GM12878 (cell line): ENCODE measurements at regions not wholly inside any gene's neighbourhood (a gene's known extent, or its start where the extent isn't known, plus 50 kb on each side); places are given as distances from the start of the nearest gene placed in this dataset.

ENCODE experiments used
- ATAC-seq: fragments of 200-7000 bp; cut with Tn5 transposase; 3 replicates; pipeline ENCODE4 v1.9.1; 2020; ENCODE audit warnings: mild to moderate bottlenecking, moderate library complexity
- BruUV-seq: library from RNA; stranded (reverse); fragments of 400-500 nt; replicated peaks from 2 replicates; lab custom pipeline; 2021; lab: Mats Ljungman, UMichigan
- CTCF ChIA-PET: fragments of 300-600 bp; sonication (Branson Sonifier 250); formaldehyde crosslinking; extraction: SDS; loops from one replicate; lab custom pipeline; 2021; ENCODE audit warnings: inconsistent platforms; lab: Yijun Ruan, JAX
- POLR2A ChIA-PET: fragments of 350-600 bp; formaldehyde crosslinking; extraction: SDS; loops from one replicate; lab custom pipeline; 2021; ENCODE audit warnings: inconsistent platforms; lab: Charles Lee
- RAD21 ChIA-PET: fragments of 300-600 bp; sonication (Branson Sonifier 250); formaldehyde crosslinking; loops from one replicate; lab custom pipeline; 2023; ENCODE audit warnings: antibody characterized with exemption; ENCODE audit not compliant: unreplicated experiment; lab: Charles Lee
- SMC1A ChIA-PET: fragments of 300-600 bp; sonication (Branson Sonifier 250); formaldehyde crosslinking; loops from one replicate; lab custom pipeline; 2023; ENCODE audit not compliant: unreplicated experiment, uncharacterized antibody; lab: Charles Lee
- DNase-seq: peaks from one replicate; pipeline ENCODE4 v3.0.0-alpha.2; 2011; ENCODE audit warnings: low read depth, low spot score
- FAIRE-seq: peaks from 3 replicates; lab custom pipeline; 2011; peaks lifted over from hg19 to GRCh38; lab: Jason Lieb, UNC
- H2AFZ ChIP-seq: 2 replicates; pipeline ENCODE4 v1.6.0; 2011; ENCODE audit warnings: low read depth, low read length, control low read depth; ENCODE audit not compliant: control insufficient read depth
- H3K27ac ChIP-seq: 2 replicates; pipeline ENCODE4 v1.5.1; 2011; ENCODE audit warnings: control low read depth; ENCODE audit not compliant: control insufficient read depth, insufficient read depth
- H3K27me3 ChIP-seq, 2 experiments: replicated peaks in 1 of 2; 2 replicates each; pipeline versions ENCODE4 v1.6.0 to v1.6.1; 2011; ENCODE audit warnings: low read length in 1 of 2; ENCODE audit not compliant: control insufficient read depth in 2 of 2, insufficient read depth in 2 of 2
- H3K36me3 ChIP-seq, 2 experiments: 2 replicates each; pipeline ENCODE4 v1.5.1; 2011; ENCODE audit warnings: low read length in 1 of 2; ENCODE audit not compliant: control insufficient read depth in 2 of 2, insufficient read depth in 2 of 2
- H3K4me1 ChIP-seq: 2 replicates; pipeline ENCODE4 v1.6.1; 2011; ENCODE audit warnings: mild to moderate bottlenecking, low read length, moderate library complexity, mixed read lengths; ENCODE audit not compliant: control insufficient read depth, insufficient read depth
- H3K4me2 ChIP-seq: 2 replicates; pipeline ENCODE4 v1.6.0; 2011; ENCODE audit warnings: control low read depth; ENCODE audit not compliant: control insufficient read depth, insufficient read depth
- H3K4me3 ChIP-seq: fragments of 200-600 bp; sonication (generic); 2 replicates; pipeline ENCODE4 v1.5.1; 2016
- H3K79me2 ChIP-seq: 2 replicates; pipeline ENCODE4 v1.6.0; 2011; ENCODE audit warnings: low read length; ENCODE audit not compliant: control insufficient read depth, insufficient read depth
- H3K9ac ChIP-seq: 2 replicates; pipeline ENCODE4 v1.8.0; 2011; ENCODE audit warnings: low read length, control low read depth, mixed read lengths; ENCODE audit not compliant: control insufficient read depth, insufficient read depth
- H3K9me3 ChIP-seq: replicated peaks from 3 replicates; pipeline ENCODE4 v1.5.1; 2011; ENCODE audit warnings: mild to moderate bottlenecking, low read length; ENCODE audit not compliant: control insufficient read depth, insufficient read depth
- H4K20me1 ChIP-seq: 2 replicates; pipeline ENCODE4 v1.6.0; 2011; ENCODE audit not compliant: control insufficient read depth, insufficient read depth
- CHD2 ChIP-seq: IDR thresholded peaks from 2 replicates; pipeline ENCODE4 v1.6.1; 2011; ENCODE audit warnings: low read depth, low read length, improper control_type of control experiment, borderline replicate concordance
- ZNF384 ChIP-seq: IDR thresholded peaks from 2 replicates; pipeline ENCODE4 v1.6.1; 2012; ENCODE audit warnings: low read depth, mild to moderate bottlenecking, low read length, improper control_type of control experiment, borderline replicate concordance
- WGBS: methylation state at CpG from one replicate; pipeline ENCODE4 v1.1.6; 2016; ENCODE audit warnings: low lambda C conversion rate; ENCODE audit not compliant: insufficient replicate concordance, insufficient coverage; ENCODE audit errors: missing lambda C conversion rate; 5-methylcytosine and 5-hydroxymethylcytosine counted together
- in situ Hi-C: fragments of 300-500 bp; cut with MboI; formaldehyde crosslinking; loops from 9 replicates; pipeline ENCODE4 v1.14.3; 2018; ENCODE audit warnings: mixed read lengths
- intact Hi-C: fragments of 100-400 bp; cut with micrococcal nuclease; formaldehyde crosslinking; loops from one replicate; pipeline ENCODE4 v1.14.2; 2022; ENCODE audit not compliant: unreplicated experiment
- TF ChIP-seq, protein P1 (sequence below): fragments of 450-650 bp; formaldehyde crosslinking; IDR thresholded peaks from 2 replicates; pipeline ENCODE4 v1.4.0; 2020; ENCODE audit warnings: mild to moderate bottlenecking, moderate library complexity
- TF ChIP-seq, protein P2 (sequence below): IDR thresholded peaks from 2 replicates; pipeline ENCODE4 v1.6.1; 2011; ENCODE audit warnings: mild to moderate bottlenecking, low read depth, low read length, moderate library complexity; ENCODE audit not compliant: insufficient replicate concordance

DNA sequence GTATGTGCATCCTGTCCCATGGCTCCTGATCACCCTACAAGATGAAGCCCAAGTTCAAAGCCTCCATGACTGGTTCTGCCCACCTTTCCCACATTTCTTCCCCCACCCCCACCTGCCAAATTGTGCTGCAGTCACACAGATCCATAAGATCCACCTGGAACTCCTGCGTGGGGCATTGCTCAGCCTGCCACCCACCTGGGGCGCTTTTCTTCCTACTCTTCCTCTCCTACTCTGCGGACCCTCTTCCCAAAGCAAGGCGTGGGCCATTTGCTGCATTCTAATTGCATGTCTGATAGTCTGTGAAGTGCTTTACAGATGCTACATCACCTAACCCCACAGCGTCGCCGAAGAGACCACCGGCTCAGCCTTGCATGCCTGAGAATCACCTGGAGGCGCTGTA is 402.4 kb upstream of the ID2 start (continued):
- TF ChIP-seq, protein P1, sequence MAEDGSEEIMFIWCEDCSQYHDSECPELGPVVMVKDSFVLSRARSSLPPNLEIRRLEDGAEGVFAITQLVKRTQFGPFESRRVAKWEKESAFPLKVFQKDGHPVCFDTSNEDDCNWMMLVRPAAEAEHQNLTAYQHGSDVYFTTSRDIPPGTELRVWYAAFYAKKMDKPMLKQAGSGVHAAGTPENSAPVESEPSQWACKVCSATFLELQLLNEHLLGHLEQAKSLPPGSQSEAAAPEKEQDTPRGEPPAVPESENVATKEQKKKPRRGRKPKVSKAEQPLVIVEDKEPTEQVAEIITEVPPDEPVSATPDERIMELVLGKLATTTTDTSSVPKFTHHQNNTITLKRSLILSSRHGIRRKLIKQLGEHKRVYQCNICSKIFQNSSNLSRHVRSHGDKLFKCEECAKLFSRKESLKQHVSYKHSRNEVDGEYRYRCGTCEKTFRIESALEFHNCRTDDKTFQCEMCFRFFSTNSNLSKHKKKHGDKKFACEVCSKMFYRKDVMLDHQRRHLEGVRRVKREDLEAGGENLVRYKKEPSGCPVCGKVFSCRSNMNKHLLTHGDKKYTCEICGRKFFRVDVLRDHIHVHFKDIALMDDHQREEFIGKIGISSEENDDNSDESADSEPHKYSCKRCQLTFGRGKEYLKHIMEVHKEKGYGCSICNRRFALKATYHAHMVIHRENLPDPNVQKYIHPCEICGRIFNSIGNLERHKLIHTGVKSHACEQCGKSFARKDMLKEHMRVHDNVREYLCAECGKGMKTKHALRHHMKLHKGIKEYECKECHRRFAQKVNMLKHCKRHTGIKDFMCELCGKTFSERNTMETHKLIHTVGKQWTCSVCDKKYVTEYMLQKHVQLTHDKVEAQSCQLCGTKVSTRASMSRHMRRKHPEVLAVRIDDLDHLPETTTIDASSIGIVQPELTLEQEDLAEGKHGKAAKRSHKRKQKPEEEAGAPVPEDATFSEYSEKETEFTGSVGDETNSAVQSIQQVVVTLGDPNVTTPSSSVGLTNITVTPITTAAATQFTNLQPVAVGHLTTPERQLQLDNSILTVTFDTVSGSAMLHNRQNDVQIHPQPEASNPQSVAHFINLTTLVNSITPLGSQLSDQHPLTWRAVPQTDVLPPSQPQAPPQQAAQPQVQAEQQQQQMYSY = no peak

DNA sequence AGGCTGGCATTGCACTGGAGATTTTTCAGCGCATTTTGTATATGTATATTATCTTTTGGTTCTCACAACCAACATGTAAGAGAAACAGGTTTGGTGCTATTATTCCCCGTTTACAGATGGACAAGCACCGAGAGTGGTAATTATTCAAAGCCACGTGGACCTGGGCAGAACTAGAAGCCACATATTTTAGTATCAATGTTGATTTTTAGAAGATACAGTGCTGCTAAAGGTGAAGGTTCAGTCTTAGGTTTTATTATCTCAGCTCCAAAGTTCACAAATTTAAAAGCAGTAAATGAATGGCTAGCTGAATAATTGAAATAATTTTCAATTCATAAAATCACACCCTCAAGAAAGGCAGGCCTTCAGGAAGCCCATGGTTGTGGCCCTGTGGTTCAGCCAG is 400.6 kb upstream of the ID2 start:
- CTCF ChIA-PET = no interaction called here
- intact Hi-C loops = no loop called here
- in situ Hi-C loops = no loop called here

More for the DNA sequence above, 400.6 kb upstream of the ID2 start:
- no peaks in the 10 kb centered on the region for H4K20me1 ChIP-seq
- peaks cover 17% of the 10 kb centered on the region for H3K4me1 ChIP-seq
- ChIA-PET POLR2A (interaction anchor here (0.7 kb wide), 1 partner anchor 158 kb away, joined by 6 read pairs; no protein-coding TSS in a partner anchor), RAD21 (interaction anchor here (0.6 kb wide), 1 partner anchor 279 kb away, joined by 4 read pairs; no protein-coding TSS in a partner anchor), SMC1A (interaction anchor here (0.7 to 4.4 kb wide), 6 partner anchors 8 to 613 kb away, joined by 3 to 18 read pairs (median 4); no protein-coding TSS in a partner anchor)
- H3K27me3 ChIP-seq = no peaks in the 10 kb centered on the region
- H3K27ac ChIP-seq = no peak overlapping the region
- H3K36me3 ChIP-seq = no peaks in the 10 kb centered on the region; a peak in 1 of 4 replicates
- H3K9me3 ChIP-seq = peaks cover 3% of the 10 kb centered on the region; the same call in 2 of the 3 replicates
- H3K4me3 ChIP-seq = no peak overlapping the region
- WGBS = 41% methylated on average over 4 of the region's 4 CpGs
- no peak overlapping the region for H3K9ac ChIP-seq
- no peak for TF ChIP-seq CHD2
- TF ChIP-seq, protein P2, sequence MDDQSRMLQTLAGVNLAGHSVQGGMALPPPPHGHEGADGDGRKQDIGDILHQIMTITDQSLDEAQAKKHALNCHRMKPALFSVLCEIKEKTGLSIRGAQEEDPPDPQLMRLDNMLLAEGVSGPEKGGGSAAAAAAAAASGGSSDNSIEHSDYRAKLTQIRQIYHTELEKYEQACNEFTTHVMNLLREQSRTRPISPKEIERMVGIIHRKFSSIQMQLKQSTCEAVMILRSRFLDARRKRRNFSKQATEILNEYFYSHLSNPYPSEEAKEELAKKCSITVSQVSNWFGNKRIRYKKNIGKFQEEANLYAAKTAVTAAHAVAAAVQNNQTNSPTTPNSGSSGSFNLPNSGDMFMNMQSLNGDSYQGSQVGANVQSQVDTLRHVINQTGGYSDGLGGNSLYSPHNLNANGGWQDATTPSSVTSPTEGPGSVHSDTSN = no peak
- TF ChIP-seq ZNF384 = no peak
- H2AFZ ChIP-seq = no peak overlapping the region
- no TSS peak for BruUV-seq
- FAIRE-seq (no peak), DNase-seq (no peak), ATAC-seq (no peak)
- H3K79me2 ChIP-seq = no peaks in the 10 kb centered on the region
- no peak overlapping the region for H3K4me2 ChIP-seq
